Skeletal muscle tissue (tissue), 3 donors: ENCODE measurements at regions not wholly inside any gene's neighbourhood (a gene's known extent, or its start where the extent isn't known, plus 50 kb on each side); places are given as distances from the start of the nearest gene placed in this dataset.
"Not testable (repeated sequence)": the region's sequence is repeated elsewhere in the genome, so short reads cannot be mapped to it uniquely, and the experiment has no call there.

ENCODE experiments used
- H3K27ac ChIP-seq: one replicate; pipeline ENCODE4 v1.7.0; 2013; ENCODE audit warnings: mild to moderate bottlenecking, low read depth, low read length, inconsistent platforms
- H3K27me3 ChIP-seq, 3 donors: one replicate each; pipeline ENCODE4 v1.7.0; 2013; ENCODE audit warnings: low read length in 3 of 3; ENCODE audit not compliant: control insufficient read depth in 3 of 3, insufficient read depth in 3 of 3
- H3K36me3 ChIP-seq, 3 donors: one replicate each; pipeline ENCODE4 v1.7.0; 2013; ENCODE audit warnings: low read length in 3 of 3; ENCODE audit not compliant: control insufficient read depth in 3 of 3, insufficient read depth in 3 of 3
- H3K4me1 ChIP-seq, 3 donors: one replicate each; pipeline ENCODE4 v1.7.0; 2013; ENCODE audit warnings: low read length in 3 of 3, mild to moderate bottlenecking in 3 of 3; ENCODE audit not compliant: control insufficient read depth in 3 of 3, insufficient read depth in 3 of 3
- H3K4me3 ChIP-seq, 3 donors: one replicate each; pipeline ENCODE4 v1.7.0; 2013; ENCODE audit warnings: low read length in 3 of 3
- H3K9ac ChIP-seq, 3 donors: one replicate each; pipeline ENCODE4 v1.7.0; 2013; ENCODE audit warnings: low read length in 3 of 3, mild to moderate bottlenecking in 3 of 3, moderate library complexity in 2 of 3, low read depth in 1 of 3
- H3K9me3 ChIP-seq, 3 donors: one replicate each; pipeline ENCODE4 v1.7.0; 2013; ENCODE audit warnings: low read length in 3 of 3; ENCODE audit not compliant: control insufficient read depth in 3 of 3
- donor health status: Osteomylitis.

DNA sequence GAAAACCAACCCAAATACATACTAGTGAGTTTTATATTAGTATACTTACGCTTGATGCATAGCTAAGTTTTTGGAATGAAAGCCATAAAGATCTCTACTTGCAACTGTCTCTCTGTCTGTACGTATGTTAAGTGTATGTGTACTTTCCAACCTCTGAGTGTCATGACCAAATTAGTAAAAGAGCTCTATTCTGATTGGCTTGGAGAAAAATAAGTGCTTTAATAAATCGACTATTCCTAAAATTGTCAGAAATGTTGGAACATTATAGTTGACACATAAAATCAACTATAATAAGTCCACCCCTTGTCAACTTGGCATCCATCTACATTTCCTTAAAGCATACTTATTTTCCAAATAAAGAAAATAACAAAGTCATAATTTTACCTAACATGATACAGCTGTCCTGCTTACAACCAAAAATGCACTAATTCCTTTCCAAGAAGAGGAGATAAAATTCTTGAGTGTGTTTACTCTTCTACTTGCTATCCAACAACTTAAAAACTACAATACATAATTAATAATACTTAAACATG is 507.4 kb upstream of the ATP2B1 start:
- H3K27ac ChIP-seq: no peak overlapping the region
- H3K9me3 ChIP-seq: no peaks in the 10 kb centered on the region
- H3K9ac ChIP-seq: no peak overlapping the region
- no peaks in the 10 kb centered on the region for H3K4me1 ChIP-seq
- H3K27me3 ChIP-seq: no peaks in the 10 kb centered on the region
- H3K36me3 ChIP-seq: no peaks in the 10 kb centered on the region
- no peak overlapping the region for H3K4me3 ChIP-seq

GRCh38 chr12:90211017-90211416 is 502.4 kb upstream of the ATP2B1 start:
- Histone ChIP-seq H3K9me3 (peaks cover 0 to 5% (median 0%) of the 10 kb centered on the region in 3 donors), H3K27me3 (no peaks in the 10 kb centered on the region), H3K4me3 (no peak overlapping the region), H3K9ac (no peak overlapping the region), H3K36me3 (no peaks in the 10 kb centered on the region), H3K4me1 (no peaks in the 10 kb centered on the region), H3K27ac (no peak overlapping the region)

DNA sequence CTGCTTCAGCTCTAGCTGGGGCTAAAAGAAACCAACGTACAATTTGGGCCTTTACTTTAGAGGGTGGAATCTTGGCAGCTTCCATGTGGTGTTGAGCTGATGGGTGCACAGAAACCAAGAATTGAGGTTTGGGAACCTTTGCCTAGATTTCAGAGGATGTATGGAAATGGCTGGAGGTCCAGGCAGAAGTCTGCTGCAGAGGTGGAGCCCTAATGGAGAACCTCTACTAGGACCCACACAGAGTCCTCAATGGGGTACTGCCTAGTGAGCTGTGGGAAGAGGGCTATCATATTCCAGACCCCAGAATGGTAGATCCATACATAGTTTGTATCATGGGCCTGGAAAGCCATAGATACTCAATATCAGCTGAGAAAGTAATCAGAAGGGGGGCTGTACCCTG is 500.4 kb upstream of the ATP2B1 start:
- no peaks in the 10 kb centered on the region for H3K4me1 ChIP-seq
- peaks cover 0 to 5% (median 0%) of the 10 kb centered on the region in 3 donors for H3K9me3 ChIP-seq
- no peak overlapping the region for H3K27ac ChIP-seq
- H3K4me3 ChIP-seq: no peak overlapping the region
- no peak overlapping the region for H3K9ac ChIP-seq
- H3K36me3 ChIP-seq: no peaks in the 10 kb centered on the region
- H3K27me3 ChIP-seq: no peaks in the 10 kb centered on the region

DNA sequence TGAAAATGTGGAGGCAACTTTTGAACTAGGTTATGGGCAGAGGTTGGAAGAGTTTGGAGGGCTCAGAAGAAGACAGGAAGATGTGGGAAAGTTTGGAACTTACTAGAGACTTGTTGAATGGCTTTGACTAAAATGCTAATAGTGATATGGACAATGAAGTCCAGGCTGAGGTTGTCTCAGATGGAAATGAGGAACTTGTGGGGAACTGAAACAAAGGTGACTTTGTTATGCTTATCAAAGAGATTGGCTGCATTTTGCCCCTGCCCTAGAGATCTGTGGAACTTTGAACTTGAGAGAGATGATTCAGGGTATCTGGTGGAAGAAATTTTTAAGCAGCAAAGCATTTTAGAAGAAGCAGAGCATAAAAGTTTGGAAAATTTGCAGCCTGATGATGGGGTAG is 499.7 kb upstream of the ATP2B1 start:
- not testable (repeated sequence) for H3K27ac ChIP-seq, H3K27me3 ChIP-seq, H3K36me3 ChIP-seq, H3K4me1 ChIP-seq, H3K4me3 ChIP-seq, H3K9me3 ChIP-seq, H3K9ac ChIP-seq

GRCh38 chr12:90207799-90208198 is 499.2 kb upstream of the ATP2B1 start:
- Histone ChIP-seq H3K27ac (no peak overlapping the region), H3K4me3 (no peak overlapping the region), H3K9me3 (peaks cover 0 to 5% (median 0%) of the 10 kb centered on the region in 3 donors), H3K36me3 (no peaks in the 10 kb centered on the region), H3K4me1 (no peaks in the 10 kb centered on the region), H3K9ac (no peak overlapping the region), H3K27me3 (no peaks in the 10 kb centered on the region)

GRCh38 chr12:90205165-90205564 is 496.5 kb upstream of the ATP2B1 start:
- Histone ChIP-seq H3K4me3 (no peak overlapping the region), H3K36me3 (no peaks in the 10 kb centered on the region), H3K9me3 (peaks cover 0 to 5% (median 0%) of the 10 kb centered on the region in 3 donors), H3K4me1 (no peaks in the 10 kb centered on the region), H3K27me3 (no peaks in the 10 kb centered on the region), H3K27ac (no peak overlapping the region), H3K9ac (no peak overlapping the region)

GRCh38 chr12:90203556-90203955 is 494.9 kb upstream of the ATP2B1 start:
- no peak overlapping the region for H3K27ac ChIP-seq
- no peaks in the 10 kb centered on the region for H3K4me1 ChIP-seq
- H3K36me3 ChIP-seq: no peaks in the 10 kb centered on the region
- no peaks in the 10 kb centered on the region for H3K9me3 ChIP-seq
- H3K9ac ChIP-seq: no peak overlapping the region
- no peak overlapping the region for H3K4me3 ChIP-seq
- H3K27me3 ChIP-seq: no peaks in the 10 kb centered on the region

GRCh38 chr12:90199006-90199405 is 490.4 kb upstream of the ATP2B1 start:
- Histone ChIP-seq H3K4me3 (no peak overlapping the region), H3K27me3 (no peaks in the 10 kb centered on the region), H3K27ac (no peak overlapping the region), H3K36me3 (no peaks in the 10 kb centered on the region), H3K9me3 (no peaks in the 10 kb centered on the region), H3K9ac (no peak overlapping the region), H3K4me1 (no peaks in the 10 kb centered on the region)

DNA sequence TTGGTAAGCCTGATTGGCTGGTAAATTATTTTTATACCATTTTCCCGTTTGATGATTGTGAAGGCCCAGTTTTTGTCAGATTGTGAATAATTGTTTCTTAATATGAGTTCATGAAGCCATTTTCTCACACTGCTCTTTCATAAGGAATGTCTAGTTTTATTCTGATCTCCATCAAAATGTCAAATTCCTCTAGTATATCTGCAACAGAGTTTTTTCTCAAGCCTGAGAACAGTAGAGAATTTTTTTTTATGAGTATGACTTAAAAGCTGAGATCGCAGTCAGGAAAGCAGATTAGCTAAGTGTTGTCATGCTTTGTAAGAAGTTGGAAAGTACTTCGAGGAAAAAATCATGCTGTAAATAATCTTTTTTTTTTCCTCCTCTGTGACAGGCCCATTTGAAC is 484.9 kb upstream of the ATP2B1 start:
- no peaks in the 10 kb centered on the region for H3K9me3 ChIP-seq
- no peaks in the 10 kb centered on the region for H3K4me1 ChIP-seq
- H3K27me3 ChIP-seq: no peaks in the 10 kb centered on the region
- no peak overlapping the region for H3K9ac ChIP-seq
- H3K36me3 ChIP-seq: no peaks in the 10 kb centered on the region
- H3K27ac ChIP-seq: no peak overlapping the region
- no peak overlapping the region for H3K4me3 ChIP-seq

DNA sequence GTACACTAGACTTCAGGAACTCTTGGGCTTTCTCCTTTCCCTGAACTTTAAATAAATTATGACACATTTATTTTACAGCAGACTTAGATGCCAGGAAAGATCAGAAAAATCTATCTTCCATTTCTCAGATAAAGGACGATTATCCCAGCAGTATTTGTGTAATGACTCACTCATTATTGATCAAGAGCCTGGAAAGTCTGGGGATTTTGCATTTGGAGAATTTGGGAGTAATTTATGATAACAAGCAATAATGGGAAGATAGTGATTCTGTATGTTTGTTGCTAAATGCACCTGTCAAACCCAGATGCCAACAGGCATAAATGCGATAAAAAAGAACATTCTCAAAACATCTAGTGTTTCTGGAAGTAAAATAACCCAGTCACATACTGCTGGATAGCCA is 480.2 kb upstream of the ATP2B1 start:
- no peak overlapping the region for H3K4me3 ChIP-seq

GRCh38 chr12:90183201-90183600 is 474.6 kb upstream of the ATP2B1 start:
- no peaks in the 10 kb centered on the region for H3K36me3 ChIP-seq
- no peak overlapping the region for H3K4me3 ChIP-seq
- no peaks in the 10 kb centered on the region for H3K27me3 ChIP-seq
- H3K9ac ChIP-seq: no peak overlapping the region
- H3K4me1 ChIP-seq: no peaks in the 10 kb centered on the region
- H3K27ac ChIP-seq: no peak overlapping the region
- no peaks in the 10 kb centered on the region for H3K9me3 ChIP-seq

More for the DNA sequence above, 480.2 kb upstream of the ATP2B1 start:
- H3K9me3 ChIP-seq: no peaks in the 10 kb centered on the region
- H3K4me1 ChIP-seq: no peaks in the 10 kb centered on the region
- no peaks in the 10 kb centered on the region for H3K27me3 ChIP-seq
- H3K27ac ChIP-seq: no peak overlapping the region
- H3K36me3 ChIP-seq: no peaks in the 10 kb centered on the region
- H3K9ac ChIP-seq: no peak overlapping the region
